PC-3 (cell line): ENCODE measurements at regions not wholly inside any gene's neighbourhood (a gene's known extent, or its start where the extent isn't known, plus 50 kb on each side); places are given as distances from the start of the nearest gene placed in this dataset.
A peak's percentile ranks its signal among the peaks of the same experiment; 100 is the strongest.

ENCODE experiments used
- ATAC-seq: fragments of 200-7000 bp; cut with Tn5 transposase; 2 replicates; pipeline ENCODE4 v1.9.1; 2020; ENCODE audit warnings: mild to moderate bottlenecking, moderate library complexity
- BruUV-seq: library from RNA; stranded (reverse); fragments of 400-500 nt; replicated peaks from 2 replicates; lab custom pipeline; 2021; lab: Mats Ljungman, UMichigan
- CTCF ChIA-PET: fragments of 300-600 bp; sonication (Branson Sonifier 250); formaldehyde crosslinking; loops from one replicate; lab custom pipeline; 2022; ENCODE audit warnings: antibody characterized with exemption; lab: Charles Lee
- POLR2A ChIA-PET: fragments of 300-600 bp; sonication (Branson Sonifier 250); formaldehyde crosslinking; loops from one replicate; lab custom pipeline; 2022; ENCODE audit warnings: antibody characterized with exemption; ENCODE audit not compliant: unreplicated experiment; lab: Charles Lee
- DNase-seq: peaks from one replicate; pipeline ENCODE4 v3.0.0-alpha.2; 2015
- H2AFZ ChIP-seq: fragments of 300-600 bp; sonication (generic); 2 replicates; pipeline ENCODE4 v1.6.0; 2016; ENCODE audit warnings: antibody characterized with exemption, low read length
- H3F3A ChIP-seq: fragments of 300-600 bp; sonication (generic); one replicate; pipeline ENCODE4 v1.6.0; 2017; ENCODE audit warnings: antibody characterized with exemption, low read length, control low read depth, mild to moderate bottlenecking; ENCODE audit not compliant: unreplicated experiment
- H3K27ac ChIP-seq: fragments of 300-600 bp; sonication (generic); 2 replicates; pipeline ENCODE4 v1.5.1; 2016; ENCODE audit warnings: mild to moderate bottlenecking, low read length
- H3K27me3 ChIP-seq: fragments of 300-600 bp; sonication (generic); 2 replicates; pipeline ENCODE4 v1.6.1; 2016; ENCODE audit warnings: low read length, mixed read lengths
- H3K36me3 ChIP-seq: fragments of 300-600 bp; sonication (generic); 2 replicates; pipeline ENCODE4 v1.6.1; 2016; ENCODE audit warnings: low read depth, mixed run types, low read length, mixed read lengths
- H3K4me1 ChIP-seq: fragments of 300-600 bp; sonication (generic); 2 replicates; pipeline ENCODE4 v1.5.1; 2016; ENCODE audit warnings: low read length; ENCODE audit not compliant: insufficient read depth
- H3K4me2 ChIP-seq: fragments of 300-600 bp; sonication (generic); 2 replicates; pipeline ENCODE4 v1.6.0; 2016; ENCODE audit warnings: low read length
- H3K4me3 ChIP-seq: fragments of 300-600 bp; sonication (generic); 2 replicates; pipeline ENCODE4 v1.5.1; 2016; ENCODE audit warnings: mild to moderate bottlenecking, low read length, mixed read lengths
- H3K79me2 ChIP-seq: fragments of 300-600 bp; sonication (generic); 2 replicates; pipeline ENCODE4 v1.6.1; 2017; ENCODE audit warnings: low read length, mixed read lengths
- H3K9ac ChIP-seq: fragments of 300-600 bp; sonication (generic); 2 replicates; pipeline ENCODE4 v1.6.0; 2016; ENCODE audit warnings: mild to moderate bottlenecking, low read length
- H3K9me2 ChIP-seq: fragments of 300-600 bp; sonication (generic); replicated peaks from 2 replicates; pipeline ENCODE4 v1.6.1; 2016; ENCODE audit warnings: mixed run types, low read length, mixed read lengths
- H3K9me3 ChIP-seq: fragments of 300-600 bp; sonication (generic); 2 replicates; pipeline ENCODE4 v1.6.1; 2016; ENCODE audit warnings: low read length, mixed read lengths
- H4K20me1 ChIP-seq: fragments of 300-600 bp; sonication (generic); 2 replicates; pipeline ENCODE4 v1.6.1; 2016; ENCODE audit warnings: low read length, mixed read lengths
- CTCF ChIP-seq: fragments of 300-600 bp; sonication (generic); conservative IDR thresholded peaks from 2 replicates; pipeline ENCODE4 v1.5.1; 2017; ENCODE audit warnings: antibody characterized with exemption, low read depth, mild to moderate bottlenecking, low read length
- EZH2 ChIP-seq: fragments of 300-600 bp; sonication (generic); IDR thresholded peaks from one replicate; pipeline ENCODE4 v1.6.1; 2017; ENCODE audit warnings: antibody characterized with exemption, mild to moderate bottlenecking, low read length; ENCODE audit not compliant: unreplicated experiment
- EZH2phosphoT487 ChIP-seq: fragments of 300-600 bp; sonication (generic); IDR thresholded peaks from 2 replicates; pipeline ENCODE4 v1.6.1; 2018; ENCODE audit warnings: mild to moderate bottlenecking, antibody characterized with exemption, low read length, borderline replicate concordance
- intact Hi-C: fragments of 100-400 bp; cut with micrococcal nuclease; formaldehyde crosslinking; loops from 2 replicates; pipeline ENCODE4 v1.9.0; 2023

GRCh38 chr14:44700184-44700583, 193.1 kb upstream of the FSCB start:
- TF ChIP-seq CTCF, result no peak
- no peak for TF ChIP-seq EZH2
- TF ChIP-seq EZH2phosphoT487, result no peak
- Histone ChIP-seq H3K4me1 (peaks cover 27% of the 10 kb centered on the region), H3K9me2 (no peaks in the 10 kb centered on the region), H3K4me2 (peak overlapping the region; percentile 28), H3K9ac (no peak overlapping the region), H3F3A (no peaks in the 10 kb centered on the region), H3K4me3 (no peak overlapping the region), H4K20me1 (no peaks in the 10 kb centered on the region), H3K27ac (peak overlapping the region; percentile 39), H3K9me3 (no peaks in the 10 kb centered on the region), H3K36me3 (no peaks in the 10 kb centered on the region), H3K27me3 (no peaks in the 10 kb centered on the region), H3K79me2 (no peaks in the 10 kb centered on the region), H2AFZ (no peak overlapping the region)
- BruUV-seq, result no TSS peak
- ATAC-seq (peak; percentile 85), DNase-seq (peak; percentile 86)
- POLR2A ChIA-PET, result no interaction called here
- intact Hi-C loops, result loop anchor here (1.0 to 5.0 kb wide), 3 partner anchors 77 to 328 kb away; no protein-coding TSS in a partner anchor
- CTCF ChIA-PET, result no interaction called here

GRCh38 chr14:44699391-44699790, 192.3 kb upstream of the FSCB start:
- Histone ChIP-seq H3K27ac (no peak overlapping the region), H3K36me3 (no peaks in the 10 kb centered on the region), H3F3A (no peaks in the 10 kb centered on the region), H3K9me2 (no peaks in the 10 kb centered on the region), H3K27me3 (no peaks in the 10 kb centered on the region), H3K4me1 (peaks cover 27% of the 10 kb centered on the region), H3K4me2 (no peak overlapping the region), H2AFZ (no peak overlapping the region), H3K4me3 (no peak overlapping the region), H3K9me3 (no peaks in the 10 kb centered on the region), H3K9ac (no peak overlapping the region), H3K79me2 (no peaks in the 10 kb centered on the region), H4K20me1 (no peaks in the 10 kb centered on the region)
- intact Hi-C loops, result no loop called here
- DNase-seq (no peak), ATAC-seq (no peak)
- no peak for TF ChIP-seq EZH2phosphoT487
- no peak for TF ChIP-seq CTCF
- TF ChIP-seq EZH2, result no peak
- ChIA-PET POLR2A (interaction anchor here (0.6 kb wide), 1 partner anchor 45 kb away, joined by 6 read pairs; no protein-coding TSS in a partner anchor), CTCF (no interaction called here)
- BruUV-seq, result no TSS peak

- H3K9me3 ChIP-seq, result no peaks in the 10 kb centered on the region
- no peak overlapping the region for H3K9ac ChIP-seq
- H3K79me2 ChIP-seq, result no peaks in the 10 kb centered on the region
- no peak overlapping the region for H3K27ac ChIP-seq
- ChIA-PET CTCF (no interaction called here), POLR2A (no interaction called here)
- no peak overlapping the region for H3K4me2 ChIP-seq
- H3K27me3 ChIP-seq, result no peaks in the 10 kb centered on the region
- TF ChIP-seq CTCF (no peak), EZH2 (no peak), EZH2phosphoT487 (no peak)
- no peak overlapping the region for H2AFZ ChIP-seq
- DNase-seq (no peak), ATAC-seq (no peak)
- no peaks in the 10 kb centered on the region for H4K20me1 ChIP-seq
- no peaks in the 10 kb centered on the region for H3K36me3 ChIP-seq
- H3K4me1 ChIP-seq, result no peaks in the 10 kb centered on the region
- intact Hi-C loops, result no loop called here
- no TSS peak for BruUV-seq
- no peaks in the 10 kb centered on the region for H3F3A ChIP-seq
- H3K9me2 ChIP-seq, result no peaks in the 10 kb centered on the region
- no peak overlapping the region for H3K4me3 ChIP-seq
Measured at GRCh38 chr14:44669496-44669895, 162.4 kb upstream of the FSCB start.
